PC-3 (cell line): ENCODE measurements at regions not wholly inside any gene's neighbourhood (a gene's known extent, or its start where the extent isn't known, plus 50 kb on each side); places are given as distances from the start of the nearest gene placed in this dataset.

Experiments used
- ATAC-seq: fragments of 200-7000 bp; cut with Tn5 transposase; 2 replicates; pipeline ENCODE4 v1.9.1; 2020; ENCODE audit warnings: mild to moderate bottlenecking, moderate library complexity
- BruUV-seq: library from RNA; stranded (reverse); fragments of 400-500 nt; replicated peaks from 2 replicates; lab custom pipeline; 2021; lab: Mats Ljungman, UMichigan
- CTCF ChIA-PET: fragments of 300-600 bp; sonication (Branson Sonifier 250); formaldehyde crosslinking; loops from one replicate; lab custom pipeline; 2022; ENCODE audit warnings: antibody characterized with exemption; lab: Charles Lee
- POLR2A ChIA-PET: fragments of 300-600 bp; sonication (Branson Sonifier 250); formaldehyde crosslinking; loops from one replicate; lab custom pipeline; 2022; ENCODE audit warnings: antibody characterized with exemption; ENCODE audit not compliant: unreplicated experiment; lab: Charles Lee
- DNase-seq: peaks from one replicate; pipeline ENCODE4 v3.0.0-alpha.2; 2015
- H2AFZ ChIP-seq: fragments of 300-600 bp; sonication (generic); 2 replicates; pipeline ENCODE4 v1.6.0; 2016; ENCODE audit warnings: antibody characterized with exemption, low read length
- H3F3A ChIP-seq: fragments of 300-600 bp; sonication (generic); one replicate; pipeline ENCODE4 v1.6.0; 2017; ENCODE audit warnings: antibody characterized with exemption, low read length, control low read depth, mild to moderate bottlenecking; ENCODE audit not compliant: unreplicated experiment
- H3K27ac ChIP-seq: fragments of 300-600 bp; sonication (generic); 2 replicates; pipeline ENCODE4 v1.5.1; 2016; ENCODE audit warnings: mild to moderate bottlenecking, low read length
- H3K27me3 ChIP-seq: fragments of 300-600 bp; sonication (generic); 2 replicates; pipeline ENCODE4 v1.6.1; 2016; ENCODE audit warnings: low read length, mixed read lengths
- H3K36me3 ChIP-seq: fragments of 300-600 bp; sonication (generic); 2 replicates; pipeline ENCODE4 v1.6.1; 2016; ENCODE audit warnings: low read depth, mixed run types, low read length, mixed read lengths
- H3K4me1 ChIP-seq: fragments of 300-600 bp; sonication (generic); 2 replicates; pipeline ENCODE4 v1.5.1; 2016; ENCODE audit warnings: low read length; ENCODE audit not compliant: insufficient read depth
- H3K4me2 ChIP-seq: fragments of 300-600 bp; sonication (generic); 2 replicates; pipeline ENCODE4 v1.6.0; 2016; ENCODE audit warnings: low read length
- H3K4me3 ChIP-seq: fragments of 300-600 bp; sonication (generic); 2 replicates; pipeline ENCODE4 v1.5.1; 2016; ENCODE audit warnings: mild to moderate bottlenecking, low read length, mixed read lengths
- H3K79me2 ChIP-seq: fragments of 300-600 bp; sonication (generic); 2 replicates; pipeline ENCODE4 v1.6.1; 2017; ENCODE audit warnings: low read length, mixed read lengths
- H3K9ac ChIP-seq: fragments of 300-600 bp; sonication (generic); 2 replicates; pipeline ENCODE4 v1.6.0; 2016; ENCODE audit warnings: mild to moderate bottlenecking, low read length
- H3K9me2 ChIP-seq: fragments of 300-600 bp; sonication (generic); replicated peaks from 2 replicates; pipeline ENCODE4 v1.6.1; 2016; ENCODE audit warnings: mixed run types, low read length, mixed read lengths
- H3K9me3 ChIP-seq: fragments of 300-600 bp; sonication (generic); 2 replicates; pipeline ENCODE4 v1.6.1; 2016; ENCODE audit warnings: low read length, mixed read lengths
- H4K20me1 ChIP-seq: fragments of 300-600 bp; sonication (generic); 2 replicates; pipeline ENCODE4 v1.6.1; 2016; ENCODE audit warnings: low read length, mixed read lengths
- CTCF ChIP-seq: fragments of 300-600 bp; sonication (generic); conservative IDR thresholded peaks from 2 replicates; pipeline ENCODE4 v1.5.1; 2017; ENCODE audit warnings: antibody characterized with exemption, low read depth, mild to moderate bottlenecking, low read length
- EZH2 ChIP-seq: fragments of 300-600 bp; sonication (generic); IDR thresholded peaks from one replicate; pipeline ENCODE4 v1.6.1; 2017; ENCODE audit warnings: antibody characterized with exemption, mild to moderate bottlenecking, low read length; ENCODE audit not compliant: unreplicated experiment
- EZH2phosphoT487 ChIP-seq: fragments of 300-600 bp; sonication (generic); IDR thresholded peaks from 2 replicates; pipeline ENCODE4 v1.6.1; 2018; ENCODE audit warnings: mild to moderate bottlenecking, antibody characterized with exemption, low read length, borderline replicate concordance
- intact Hi-C: fragments of 100-400 bp; cut with micrococcal nuclease; formaldehyde crosslinking; loops from 2 replicates; pipeline ENCODE4 v1.9.0; 2023

DNA sequence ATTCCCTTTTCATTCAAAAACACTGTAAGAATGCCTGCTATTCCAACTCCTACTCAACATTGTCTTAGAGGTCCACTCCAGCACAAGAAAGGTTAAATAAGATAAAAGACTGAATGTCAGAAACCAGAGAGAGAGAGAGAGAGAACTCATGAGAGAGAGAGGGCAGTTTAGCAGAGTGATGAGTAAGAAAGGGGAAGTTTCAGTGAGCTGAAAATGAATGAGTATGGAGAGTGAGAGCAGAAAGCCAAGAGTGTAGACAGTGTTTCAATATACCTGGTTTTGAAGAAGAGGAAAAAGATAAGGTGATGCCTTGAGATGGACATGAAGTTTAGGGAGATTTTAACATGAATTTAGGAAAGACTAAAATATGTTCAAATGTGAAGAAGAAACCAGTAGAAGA lies 528.0 kb upstream of the SEMA6A start:
- no peak overlapping the region for H3K27ac ChIP-seq
- no peaks in the 10 kb centered on the region for H3K9me2 ChIP-seq
- POLR2A ChIA-PET: no interaction called here
- no peak overlapping the region for H3K9ac ChIP-seq
- no peak overlapping the region for H3K4me3 ChIP-seq
- intact Hi-C loops: no loop called here
- H3K4me2 ChIP-seq: no peak overlapping the region
- no TSS peak for BruUV-seq
- H3K36me3 ChIP-seq: no peaks in the 10 kb centered on the region
- no peaks in the 10 kb centered on the region for H4K20me1 ChIP-seq
- no peaks in the 10 kb centered on the region for H3K27me3 ChIP-seq
- H3K9me3 ChIP-seq: no peaks in the 10 kb centered on the region
- H3K79me2 ChIP-seq: no peaks in the 10 kb centered on the region
- CTCF ChIA-PET: no interaction called here
- H3F3A ChIP-seq: no peaks in the 10 kb centered on the region
- H2AFZ ChIP-seq: no peak overlapping the region
- TF ChIP-seq EZH2 (no peak), CTCF (no peak), EZH2phosphoT487 (no peak)
- no peaks in the 10 kb centered on the region for H3K4me1 ChIP-seq
- no peak for ATAC-seq
- DNase-seq: no peak

GRCh38 chr5:117100176-117100575 lies 525.6 kb upstream of the SEMA6A start:
- Histone ChIP-seq H3K9me3 (no peaks in the 10 kb centered on the region), H2AFZ (no peak overlapping the region), H3K9ac (no peak overlapping the region), H3K4me1 (no peaks in the 10 kb centered on the region), H3K4me3 (no peak overlapping the region), H3K27ac (no peak overlapping the region), H3K79me2 (no peaks in the 10 kb centered on the region), H3K9me2 (no peaks in the 10 kb centered on the region), H3F3A (no peaks in the 10 kb centered on the region), H3K4me2 (no peak overlapping the region), H3K36me3 (no peaks in the 10 kb centered on the region), H4K20me1 (no peaks in the 10 kb centered on the region), H3K27me3 (no peaks in the 10 kb centered on the region)
- no peak for ATAC-seq
- BruUV-seq: no TSS peak
- intact Hi-C loops: no loop called here
- POLR2A ChIA-PET: no interaction called here
- CTCF ChIA-PET: no interaction called here
- no peak for TF ChIP-seq EZH2
- TF ChIP-seq EZH2phosphoT487: no peak
- no peak for TF ChIP-seq CTCF
- DNase-seq: no peak

DNA sequence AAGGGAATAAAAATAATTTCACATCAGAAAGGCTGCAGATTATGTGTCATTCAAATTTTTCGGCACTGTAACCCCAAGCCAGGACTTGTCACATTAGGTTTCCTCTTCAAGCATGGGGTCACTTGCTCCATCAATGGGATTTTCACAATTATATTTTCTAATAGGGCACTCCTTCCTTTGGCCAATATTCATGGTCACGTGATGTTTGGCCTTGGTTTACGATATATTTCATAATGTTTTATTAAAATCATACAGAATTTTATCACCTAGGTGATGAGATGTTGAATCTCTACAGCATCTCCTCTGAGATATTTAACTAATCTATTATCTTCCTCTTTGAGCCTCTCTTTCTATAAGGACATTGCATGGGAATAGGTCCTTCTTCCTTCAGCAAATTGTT lies 523.5 kb upstream of the SEMA6A start:
- Histone ChIP-seq H3K9me3 (no peaks in the 10 kb centered on the region), H3K27me3 (no peaks in the 10 kb centered on the region), H3K4me3 (no peak overlapping the region), H3K9ac (no peak overlapping the region), H3K9me2 (no peaks in the 10 kb centered on the region), H3K4me1 (no peaks in the 10 kb centered on the region), H4K20me1 (no peaks in the 10 kb centered on the region), H3K4me2 (no peak overlapping the region), H3K36me3 (no peaks in the 10 kb centered on the region), H3K79me2 (no peaks in the 10 kb centered on the region), H3F3A (no peaks in the 10 kb centered on the region), H2AFZ (no peak overlapping the region), H3K27ac (no peak overlapping the region)
- TF ChIP-seq EZH2 (no peak), EZH2phosphoT487 (no peak), CTCF (no peak)
- intact Hi-C loops: no loop called here
- CTCF ChIA-PET: no interaction called here
- no TSS peak for BruUV-seq
- no peak for DNase-seq
- POLR2A ChIA-PET: no interaction called here
- ATAC-seq: no peak
